Tibial artery (tissue), 4 donors: ENCODE measurements at regions not wholly inside any gene's neighbourhood (a gene's known extent, or its start where the extent isn't known, plus 50 kb on each side); places are given as distances from the start of the nearest gene placed in this dataset.

Experiments used
- DNase-seq, 2 donors: peaks; one replicate each; pipeline ENCODE4 v3.0.0-alpha.2; 2019
- H3K27ac ChIP-seq, 2 donors: fragments of 200-600 bp; sonication (generic) in 1 of 2; 1 replicate in 1 of 2; 2 replicates in 1 of 2; pipeline ENCODE4 v1.5.1; 2018 to 2019; ENCODE audit warnings: mild to moderate bottlenecking in 1 of 2
- H3K27me3 ChIP-seq, 2 donors: fragments of 200-600 bp; sonication (generic) in 1 of 2; one replicate each; pipeline versions ENCODE4 v1.5.1 to v1.6.0; 2016 to 2019
- H3K36me3 ChIP-seq, 3 donors: fragments of 200-600 bp; sonication (generic) in 2 of 3; one replicate each; pipeline ENCODE4 v1.5.1; 2016 to 2019; ENCODE audit warnings: mild to moderate bottlenecking in 2 of 3
- H3K4me1 ChIP-seq, 4 donors: fragments of 200-600 bp; sonication (generic) in 2 of 4; 1 replicate in 3 of 4; 2 replicates in 1 of 4; pipeline ENCODE4 v1.5.1; 2016 to 2019
- H3K4me3 ChIP-seq, 2 donors: fragments of 200-600 bp; sonication (generic) in 1 of 2; 1 replicate in 1 of 2; 2 replicates in 1 of 2; pipeline ENCODE4 v1.5.1; 2018 to 2019; ENCODE audit warnings: mild to moderate bottlenecking in 2 of 2
- H3K9me3 ChIP-seq, 3 donors: fragments of 200-600 bp; sonication (generic) in 1 of 3; one replicate each; pipeline ENCODE4 v1.5.1; 2016 to 2019
- CTCF ChIP-seq, 2 experiments: fragments of 200-600 bp in 1 of 2; fragments of 450-650 bp in 1 of 2; IDR thresholded peaks; one replicate each; pipeline ENCODE4 v1.5.1; 2017 to 2019; ENCODE audit warnings: antibody characterized with exemption in 2 of 2, mild to moderate bottlenecking in 1 of 2, moderate library complexity in 1 of 2
- intact Hi-C: fragments of 100-400 bp; cut with DNase I; formaldehyde crosslinking; loops from one replicate; pipeline ENCODE4 v1.15.0; 2023; ENCODE audit warnings: low total_unique reads

GRCh38 chr19:28737021-28737895, 475.7 kb downstream of the UQCRFS1 start:
- Histone ChIP-seq H3K36me3 (no peaks in the 10 kb centered on the region), H3K4me1 (no peaks in the 10 kb centered on the region), H3K9me3 (no peaks in the 10 kb centered on the region), H3K4me3 (no peak overlapping the region), H3K27me3 (no peaks in the 10 kb centered on the region), H3K27ac (no peak overlapping the region)
- peak in 1 of 2 experiments; percentile 25 for TF ChIP-seq CTCF (IDR thresholded peaks at IDR 0.05)
- intact Hi-C loops: no loop called here
- no peak for DNase-seq

- no peaks in the 10 kb centered on the region for H3K4me1 ChIP-seq
- H3K27me3 ChIP-seq: no peaks in the 10 kb centered on the region
- no peak for TF ChIP-seq CTCF (IDR thresholded peaks at IDR 0.05)
- intact Hi-C loops: no loop called here
- H3K36me3 ChIP-seq: no peaks in the 10 kb centered on the region
- H3K4me3 ChIP-seq: no peak overlapping the region
- no peaks in the 10 kb centered on the region for H3K9me3 ChIP-seq
- no peak for DNase-seq
- no peak overlapping the region for H3K27ac ChIP-seq
Measured at GRCh38 chr19:28736528-28736927, 476.4 kb downstream of the UQCRFS1 start.

GRCh38 chr19:28731577-28731976, 481.4 kb downstream of the UQCRFS1 start:
- no peak overlapping the region for H3K4me3 ChIP-seq
- H3K4me1 ChIP-seq: no peaks in the 10 kb centered on the region
- no peak for DNase-seq
- TF ChIP-seq CTCF (IDR thresholded peaks at IDR 0.05): no peak
- no peaks in the 10 kb centered on the region for H3K9me3 ChIP-seq
- no peak overlapping the region for H3K27ac ChIP-seq
- H3K36me3 ChIP-seq: no peaks in the 10 kb centered on the region
- peaks cover 0 to 23% of the 10 kb centered on the region in 2 donors for H3K27me3 ChIP-seq
- intact Hi-C loops: no loop called here

GRCh38 chr19:28730791-28731512, 482.0 kb downstream of the UQCRFS1 start:
- Histone ChIP-seq H3K4me1 (no peaks in the 10 kb centered on the region), H3K27me3 (peaks cover 0 to 24% of the 10 kb centered on the region in 2 donors), H3K36me3 (no peaks in the 10 kb centered on the region), H3K27ac (no peak overlapping the region), H3K9me3 (no peaks in the 10 kb centered on the region), H3K4me3 (no peak overlapping the region)
- no peak for TF ChIP-seq CTCF (IDR thresholded peaks at IDR 0.05)
- intact Hi-C loops: no loop called here
- no peak for DNase-seq

- DNase-seq: no peak
- no peak overlapping the region for H3K4me3 ChIP-seq
- peaks cover 0 to 24% of the 10 kb centered on the region in 2 donors for H3K27me3 ChIP-seq
- intact Hi-C loops: no loop called here
- no peaks in the 10 kb centered on the region for H3K36me3 ChIP-seq
- no peaks in the 10 kb centered on the region for H3K9me3 ChIP-seq
- no peaks in the 10 kb centered on the region for H3K4me1 ChIP-seq
- no peak for TF ChIP-seq CTCF (IDR thresholded peaks at IDR 0.05)
- no peak overlapping the region for H3K27ac ChIP-seq
Measured at GRCh38 chr19:28727480-28728159, 485.3 kb downstream of the UQCRFS1 start.
